ENCODE measurements at regions not wholly inside any gene's neighbourhood (a gene's known extent, or its start where the extent isn't known, plus 50 kb on each side); places are given as distances from the start of the nearest gene placed in this dataset.

DNA sequence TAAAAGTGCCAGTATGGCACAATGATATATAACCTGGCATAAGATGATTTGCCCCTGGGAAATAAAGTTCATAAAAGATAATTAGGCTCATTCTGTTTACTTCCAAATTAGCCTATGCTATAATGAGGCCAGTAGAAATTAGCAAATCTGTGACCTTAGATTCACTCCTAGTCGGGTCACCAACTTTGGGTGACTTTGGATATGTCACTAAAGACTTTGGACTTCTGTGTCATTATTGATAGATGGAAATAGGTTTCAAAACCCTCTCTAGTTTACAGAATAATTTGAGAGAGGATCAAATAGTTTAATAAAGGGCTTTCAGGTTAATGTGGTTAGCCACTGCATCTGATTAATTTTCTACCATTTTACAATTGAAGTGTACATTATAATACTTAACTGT, 1869.3 kb upstream of the FLRT2 start:
- no peak overlapping the region for H3K4me3 ChIP-seq (ENCODE audit: control insufficient read depth, low read depth, low read length)
- TF ChIP-seq, protein P1, sequence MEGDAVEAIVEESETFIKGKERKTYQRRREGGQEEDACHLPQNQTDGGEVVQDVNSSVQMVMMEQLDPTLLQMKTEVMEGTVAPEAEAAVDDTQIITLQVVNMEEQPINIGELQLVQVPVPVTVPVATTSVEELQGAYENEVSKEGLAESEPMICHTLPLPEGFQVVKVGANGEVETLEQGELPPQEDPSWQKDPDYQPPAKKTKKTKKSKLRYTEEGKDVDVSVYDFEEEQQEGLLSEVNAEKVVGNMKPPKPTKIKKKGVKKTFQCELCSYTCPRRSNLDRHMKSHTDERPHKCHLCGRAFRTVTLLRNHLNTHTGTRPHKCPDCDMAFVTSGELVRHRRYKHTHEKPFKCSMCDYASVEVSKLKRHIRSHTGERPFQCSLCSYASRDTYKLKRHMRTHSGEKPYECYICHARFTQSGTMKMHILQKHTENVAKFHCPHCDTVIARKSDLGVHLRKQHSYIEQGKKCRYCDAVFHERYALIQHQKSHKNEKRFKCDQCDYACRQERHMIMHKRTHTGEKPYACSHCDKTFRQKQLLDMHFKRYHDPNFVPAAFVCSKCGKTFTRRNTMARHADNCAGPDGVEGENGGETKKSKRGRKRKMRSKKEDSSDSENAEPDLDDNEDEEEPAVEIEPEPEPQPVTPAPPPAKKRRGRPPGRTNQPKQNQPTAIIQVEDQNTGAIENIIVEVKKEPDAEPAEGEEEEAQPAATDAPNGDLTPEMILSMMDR (IDR thresholded peaks at IDR 0.05; ENCODE audit: control insufficient read depth, insufficient read depth, low read depth, low read length, missing control alignments) = no peak
- DNase-seq (ENCODE audit: low read depth) = no peak

DNA sequence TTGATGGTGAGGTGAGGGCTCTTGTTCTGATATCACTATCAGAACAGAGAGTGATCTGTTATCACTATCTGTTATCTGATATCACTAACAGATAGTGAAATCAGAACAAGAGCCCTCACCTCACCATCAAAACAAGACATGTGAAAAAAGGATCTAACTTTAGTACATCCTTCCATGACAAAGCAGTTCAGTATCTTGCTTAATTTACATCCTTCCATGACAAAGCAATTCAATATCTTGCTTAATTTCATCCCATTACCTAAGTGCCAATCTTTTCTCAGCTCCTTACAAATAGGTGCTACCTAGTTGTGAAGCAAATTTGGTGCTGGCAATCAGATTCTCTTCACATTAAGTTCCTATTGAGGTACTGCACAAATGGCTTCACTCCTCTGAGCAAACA, 1865.6 kb upstream of the FLRT2 start:
- no peak for DNase-seq (ENCODE audit: low read depth)
- TF ChIP-seq, protein P1 (IDR thresholded peaks at IDR 0.05; ENCODE audit: control insufficient read depth, insufficient read depth, low read depth, low read length, missing control alignments) = no peak

DNA sequence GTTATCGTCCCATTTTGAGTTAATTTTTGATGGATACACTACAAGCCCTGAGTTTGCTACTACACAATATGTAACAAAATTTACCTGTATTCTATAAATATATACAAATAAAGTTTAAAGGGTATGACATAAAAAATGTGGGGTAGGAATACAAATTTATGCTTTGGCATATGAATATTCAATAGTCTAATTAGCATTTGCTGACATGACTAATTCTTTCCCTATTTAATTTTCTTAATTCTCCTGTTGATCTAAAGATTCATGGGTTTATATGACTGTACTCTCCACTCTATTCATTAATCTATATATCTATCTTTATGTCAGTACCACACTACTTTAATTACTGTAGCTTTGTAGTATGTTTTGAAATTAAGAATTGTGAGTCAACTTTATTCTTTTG, 1840.7 kb upstream of the FLRT2 start:
- DNase-seq (ENCODE audit: low read depth) = no peak
- H3K4me3 ChIP-seq (ENCODE audit: control insufficient read depth, low read depth, low read length) = no peak overlapping the region
- TF ChIP-seq, protein P1 (IDR thresholded peaks at IDR 0.05; ENCODE audit: control insufficient read depth, insufficient read depth, low read depth, low read length, missing control alignments) = no peak

More for the DNA sequence above, 1865.6 kb upstream of the FLRT2 start:
- no peak overlapping the region for H3K4me3 ChIP-seq (ENCODE audit: control insufficient read depth, low read depth, low read length)

DNA sequence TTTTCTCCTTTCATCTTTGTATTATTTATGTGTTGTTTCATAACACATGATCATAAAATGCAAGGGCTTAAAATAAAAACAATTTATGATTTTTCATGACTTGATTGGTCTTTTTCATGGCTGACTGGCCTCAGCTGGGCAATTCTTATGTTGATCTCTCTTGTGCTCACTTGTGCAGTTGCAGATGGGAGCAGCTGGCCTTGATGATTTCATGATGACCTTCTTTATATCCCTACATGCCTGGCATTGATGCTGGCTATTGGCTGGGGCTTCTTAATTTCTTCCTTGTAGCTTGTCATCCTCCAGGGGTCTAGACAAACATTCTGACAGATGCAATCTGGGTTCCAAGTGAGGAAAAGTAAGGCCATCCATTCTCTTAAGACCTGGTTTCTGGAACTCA, 1832.8 kb upstream of the FLRT2 start:
- no peak overlapping the region for H3K4me3 ChIP-seq (ENCODE audit: control insufficient read depth, low read depth, low read length)
- no peak for DNase-seq (ENCODE audit: low read depth)
- TF ChIP-seq, protein P1 (IDR thresholded peaks at IDR 0.05; ENCODE audit: control insufficient read depth, insufficient read depth, low read depth, low read length, missing control alignments) = no peak

DNA sequence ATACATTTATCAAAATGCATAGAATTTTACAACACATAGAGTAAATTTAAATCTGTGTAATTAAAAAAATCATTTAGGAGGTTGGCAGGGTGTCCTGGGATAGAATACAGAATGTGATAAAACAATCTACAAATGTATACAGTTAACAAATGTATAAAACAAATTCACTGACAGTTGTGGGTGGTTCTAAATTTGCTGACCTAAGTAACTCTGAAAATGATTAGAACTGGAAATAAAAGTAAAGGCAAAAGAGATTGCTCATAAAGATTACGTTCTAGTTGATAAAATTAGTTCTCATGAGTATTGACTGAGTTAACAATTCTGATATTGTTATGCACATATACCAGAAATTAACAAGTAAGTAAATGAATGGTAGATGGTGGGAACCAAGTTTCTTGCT, 1827.3 kb upstream of the FLRT2 start:
- TF ChIP-seq, protein P1 (IDR thresholded peaks at IDR 0.05; ENCODE audit: control insufficient read depth, insufficient read depth, low read depth, low read length, missing control alignments) = no peak
- H3K4me3 ChIP-seq (ENCODE audit: control insufficient read depth, low read depth, low read length) = no peak overlapping the region
- no peak for DNase-seq (ENCODE audit: low read depth)

DNA sequence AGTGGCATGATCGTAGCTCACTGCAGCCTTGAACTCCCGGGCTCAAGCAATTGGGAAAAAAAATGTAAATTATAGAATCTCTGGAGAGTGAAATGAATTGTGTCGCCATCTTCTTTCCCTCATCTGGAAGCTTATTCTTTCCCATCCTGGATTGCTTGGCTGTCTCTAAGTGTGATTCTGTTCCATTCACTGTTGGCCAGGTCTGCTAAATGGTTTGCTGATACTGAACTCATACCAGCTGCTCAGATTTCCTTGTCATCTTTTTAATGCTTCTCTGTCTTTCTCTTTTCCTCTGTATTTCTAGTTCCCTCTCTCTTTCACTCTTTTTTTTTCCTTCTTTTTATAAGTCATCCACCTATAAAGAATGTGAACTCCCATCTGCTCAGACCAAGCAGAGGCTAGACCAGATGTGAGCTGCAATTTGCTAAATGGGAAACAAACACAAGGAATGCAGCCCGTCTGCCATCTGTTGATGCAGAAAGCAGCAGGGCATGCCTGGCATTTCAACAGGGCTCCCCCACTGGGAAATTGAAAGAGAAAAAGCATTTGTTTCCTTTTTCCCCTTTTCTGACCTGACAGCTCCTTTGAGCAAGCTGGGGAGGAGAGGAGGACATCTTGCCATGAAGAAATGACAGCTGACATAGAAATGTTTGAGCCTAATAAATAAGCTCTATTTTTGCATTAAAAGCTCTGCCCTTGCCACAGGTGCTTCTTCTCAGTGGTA, 1823.6 kb upstream of the FLRT2 start:
- H3K4me3 ChIP-seq (ENCODE audit: control insufficient read depth, low read depth, low read length) = no peak overlapping the region
- DNase-seq (ENCODE audit: low read depth) = no peak
- TF ChIP-seq, protein P1 (IDR thresholded peaks at IDR 0.05; ENCODE audit: control insufficient read depth, insufficient read depth, low read depth, low read length, missing control alignments) = no peak
